GM19035 (cell line): ENCODE measurements at regions not wholly inside any gene's neighbourhood (a gene's known extent, or its start where the extent isn't known, plus 50 kb on each side); places are given as distances from the start of the nearest gene placed in this dataset.
"Not testable (repeated sequence)": the region's sequence is repeated elsewhere in the genome, so short reads cannot be mapped to it uniquely, and the experiment has no call there.

ENCODE experiments used
- ATAC-seq: cut with Tn5 transposase; IDR thresholded peaks from one replicate; pipeline ENCODE4 v1.9.1; 2021; ENCODE audit not compliant: unreplicated experiment

- no peak for ATAC-seq
Observed at GRCh38 chr18:22694954-22695353, 238.2 kb upstream of the RBBP8 start.

GRCh38 chr18:22695674-22696073, 237.5 kb upstream of the RBBP8 start:
- ATAC-seq: no peak

- ATAC-seq: no peak
Observed at GRCh38 chr18:22697561-22697960, 235.6 kb upstream of the RBBP8 start.

- ATAC-seq: no peak
Observed at GRCh38 chr18:22698711-22699110, 234.4 kb upstream of the RBBP8 start.

- no peak for ATAC-seq
Observed at GRCh38 chr18:22699629-22700028, 233.5 kb upstream of the RBBP8 start.

GRCh38 chr18:22700920-22701319, 232.2 kb upstream of the RBBP8 start:
- no peak for ATAC-seq

- no peak for ATAC-seq
Observed at GRCh38 chr18:22701326-22701725, 231.8 kb upstream of the RBBP8 start.

- ATAC-seq: no peak
Observed at GRCh38 chr18:22701795-22702194, 231.3 kb upstream of the RBBP8 start.

GRCh38 chr18:22702806-22703205, 230.3 kb upstream of the RBBP8 start:
- no peak for ATAC-seq

- ATAC-seq: peak; percentile 62
Observed at GRCh38 chr18:22703883-22704585, 229.1 kb upstream of the RBBP8 start.

GRCh38 chr18:22704586-22704918, 228.6 kb upstream of the RBBP8 start:
- no peak for ATAC-seq

GRCh38 chr18:22705328-22705727, 227.8 kb upstream of the RBBP8 start:
- ATAC-seq: no peak

- ATAC-seq: not testable (repeated sequence)
Observed at GRCh38 chr18:22706025-22706424, 227.1 kb upstream of the RBBP8 start.

GRCh38 chr18:22709288-22710060, 223.7 kb upstream of the RBBP8 start:
- ATAC-seq: no peak

- no peak for ATAC-seq
Observed at GRCh38 chr18:22710673-22711191, 222.4 kb upstream of the RBBP8 start.

GRCh38 chr18:22711192-22711685, 221.9 kb upstream of the RBBP8 start:
- ATAC-seq: no peak

- no peak for ATAC-seq
Observed at GRCh38 chr18:22713511-22713910, 219.6 kb upstream of the RBBP8 start.

- ATAC-seq: not testable (repeated sequence)
Observed at GRCh38 chr18:22717536-22717935, 215.6 kb upstream of the RBBP8 start.

- ATAC-seq: no peak
Observed at GRCh38 chr18:22723221-22723620, 209.9 kb upstream of the RBBP8 start.

GRCh38 chr18:22723773-22724172, 209.4 kb upstream of the RBBP8 start:
- no peak for ATAC-seq

GRCh38 chr18:22726469-22726868, 206.7 kb upstream of the RBBP8 start:
- no peak for ATAC-seq

GRCh38 chr18:22728016-22728415, 205.1 kb upstream of the RBBP8 start:
- no peak for ATAC-seq
